Heart right ventricle (tissue), 16 donors: ENCODE measurements at regions not wholly inside any gene's neighbourhood (a gene's known extent, or its start where the extent isn't known, plus 50 kb on each side); places are given as distances from the start of the nearest gene placed in this dataset.
"Not testable (repeated sequence)": the region's sequence is repeated elsewhere in the genome, so short reads cannot be mapped to it uniquely, and the experiment has no call there.

Experiments
- ATAC-seq, 8 donors: fragments of 200-7000 bp; cut with Tn5 transposase; one replicate each; pipeline ENCODE4 v1.9.1; 2020; ENCODE audit warnings: mild to moderate bottlenecking in 8 of 8, moderate library complexity in 8 of 8, moderate number of reproducible peaks in 1 of 8
- DNase-seq, 2 donors: peaks; one replicate each; pipeline ENCODE4 v3.0.0-alpha.2; 2020
- H3K27ac ChIP-seq, 10 donors: fragments of 200-600 bp; sonication (generic) in 2 of 10; one replicate each; pipeline versions ENCODE4 v1.5.0 to v1.8.0; 2020 to 2022; ENCODE audit warnings: mild to moderate bottlenecking in 3 of 10
- H3K27me3 ChIP-seq, 7 donors: fragments of 200-600 bp; one replicate each; pipeline ENCODE4 v1.8.0; 2021 to 2022; ENCODE audit warnings: mild to moderate bottlenecking in 2 of 7
- H3K36me3 ChIP-seq, 9 donors: fragments of 200-600 bp; sonication (generic) in 1 of 9; one replicate each; pipeline versions ENCODE4 v1.5.0 to v1.8.0; 2020 to 2022; ENCODE audit warnings: mild to moderate bottlenecking in 2 of 9
- H3K4me1 ChIP-seq, 9 donors: fragments of 200-600 bp; sonication (generic) in 1 of 9; one replicate each; pipeline versions ENCODE4 v1.5.0 to v1.8.0; 2020 to 2022; ENCODE audit warnings: mild to moderate bottlenecking in 4 of 9
- H3K4me3 ChIP-seq, 10 donors: fragments of 200-600 bp; sonication (generic) in 2 of 10; one replicate each; pipeline versions ENCODE4 v1.5.0 to v1.8.0; 2020 to 2022; ENCODE audit warnings: mild to moderate bottlenecking in 7 of 10, moderate library complexity in 2 of 10
- H3K9me3 ChIP-seq, 11 donors: fragments of 200-600 bp in 10 of 11; sonication (generic) in 2 of 11; one replicate each; pipeline versions ENCODE4 v1.5.0 to v1.8.0; 2013 to 2022; ENCODE audit warnings: mild to moderate bottlenecking in 2 of 11, control low read depth in 1 of 11, moderate library complexity in 1 of 11
- WGBS, 2 donors: extraction: QIAGEN DNeasy Blood & Tissue Kit; methylation state at CpG; one replicate each; pipeline ENCODE4 v1.1.7; 2013; ENCODE audit warnings: inconsistent platforms in 1 of 2; 5-methylcytosine and 5-hydroxymethylcytosine counted together
- intact Hi-C, 10 donors: fragments of 100-400 bp; cut with DNase I; formaldehyde crosslinking; loops; one replicate each; pipeline versions ENCODE4 v1.11.1 to v1.14.2; 2022
- donor health status: Arrhythmogenic right ventricular cardiomyopathy.
- donor health status: ischemic (EF 13 %, LVEDD 7.1; RV severe dilation, severe dysfunction).
- donor health status: healthy with polysubstance abuse.
- donor health status: DM: no; HTN: yes; CAD: no.
- donor health status: DM: no; HTN: no; CAD: no.
- donor health status: ischemic (EF 25% LVEDD 6.9; RV normal size, moderate dysfunction).
- donor health status: ischemic (EF 25% LVEDD 5.7; RV mildly dilated, moderate dysfunction).
- donor health status: healthy.
- donor health status: DM: yes; HTN: yes; CAD: no.
- donor health status: Ischemic cardiomyopathy.
- donor health status: ischemic (EF 35%, LVEDD 5.7; RV mildly dilated, moderate dysfunction).
- donor health status: nonischemic (EF 11% LVEDD 7.7; RV severe dilation, severe dysfunction).
- donor health status: DM: yes; HTN: yes; CAD: no.
- donor health status: PGD.
- donor health status: ischemic (EF 29% LVEDD 5.4; RV normal size, mild dysfunction).
- donor health status: nonischemic (EF 23%, LVEDD 6.1; RV moderate dilation, normal function).

- H3K4me3 ChIP-seq, H3K27ac ChIP-seq, H3K36me3 ChIP-seq, H3K4me1 ChIP-seq, intact Hi-C loops, H3K27me3 ChIP-seq, H3K9me3 ChIP-seq, DNase-seq, ATAC-seq: not testable (repeated sequence)
- WGBS, 2 donors: no CpG with 5 or more reads among the region's 4 CpGs
Observed at GRCh38 chr2:111368288-111368687, 247.6 kb downstream of the BCL2L11 start.

- no CpG with 5 or more reads among the region's 2 CpGs for WGBS, 2 donors
- ATAC-seq, intact Hi-C loops: not testable (repeated sequence)
Observed at GRCh38 chr2:111373060-111373459, 252.3 kb downstream of the BCL2L11 start.

GRCh38 chr2:111373989-111374388, 253.3 kb downstream of the BCL2L11 start:
- H3K27ac ChIP-seq, DNase-seq, intact Hi-C loops, H3K4me3 ChIP-seq, H3K27me3 ChIP-seq, ATAC-seq, H3K9me3 ChIP-seq, H3K36me3 ChIP-seq, H3K4me1 ChIP-seq: not testable (repeated sequence)
- WGBS, 2 donors: 92 to 96% methylated on average over 5 of the region's 5 CpGs

More at GRCh38 chr2:111373060-111373459, 252.3 kb downstream of the BCL2L11 start:
- H3K27ac ChIP-seq, H3K36me3 ChIP-seq, H3K4me1 ChIP-seq, H3K9me3 ChIP-seq, H3K4me3 ChIP-seq, H3K27me3 ChIP-seq, DNase-seq: not testable (repeated sequence)

GRCh38 chr2:111374734-111375133, 254.0 kb downstream of the BCL2L11 start:
- DNase-seq, H3K36me3 ChIP-seq, H3K27me3 ChIP-seq, H3K4me3 ChIP-seq, intact Hi-C loops, H3K27ac ChIP-seq, ATAC-seq, H3K4me1 ChIP-seq, H3K9me3 ChIP-seq: not testable (repeated sequence)
- WGBS, 2 donors: 70 to 80% methylated on average over 2 of the region's 3 CpGs

GRCh38 chr2:111375320-111375883, 254.7 kb downstream of the BCL2L11 start:
- intact Hi-C loops, H3K4me1 ChIP-seq, H3K9me3 ChIP-seq, DNase-seq, H3K27ac ChIP-seq, H3K4me3 ChIP-seq, H3K36me3 ChIP-seq, H3K27me3 ChIP-seq: not testable (repeated sequence)
- peak in 1 of 8 donors; percentile 7 for ATAC-seq
- 88 to 90% methylated on average over 7 of the region's 8 CpGs for WGBS, 2 donors

- H3K36me3 ChIP-seq, DNase-seq, H3K4me3 ChIP-seq, intact Hi-C loops, H3K9me3 ChIP-seq, H3K27me3 ChIP-seq, H3K4me1 ChIP-seq, H3K27ac ChIP-seq: not testable (repeated sequence)
- 21 to 30% methylated on average over 3 of the region's 9 CpGs for WGBS, 2 donors
- ATAC-seq: peak; percentile 8 to 57 (median 43)
Observed at GRCh38 chr2:111376272-111376970, 255.7 kb downstream of the BCL2L11 start.

- H3K4me3 ChIP-seq, H3K27me3 ChIP-seq, intact Hi-C loops, H3K36me3 ChIP-seq, H3K27ac ChIP-seq, H3K9me3 ChIP-seq, DNase-seq, H3K4me1 ChIP-seq: not testable (repeated sequence)
- 4 to 17% methylated on average over 5 of the region's 7 CpGs for WGBS, 2 donors
- peak; percentile 41 to 85 (median 66) for ATAC-seq
Observed at GRCh38 chr2:111376971-111377352, 256.2 kb downstream of the BCL2L11 start.

- H3K27me3 ChIP-seq, H3K4me3 ChIP-seq, DNase-seq, H3K4me1 ChIP-seq, intact Hi-C loops, H3K27ac ChIP-seq, H3K36me3 ChIP-seq, H3K9me3 ChIP-seq: not testable (repeated sequence)
- WGBS, 2 donors: 44 to 89% methylated on average over 4 of the region's 13 CpGs
- peak in 3 of 8 donors; percentile 5 to 20 (median 10) for ATAC-seq
Observed at GRCh38 chr2:111377386-111377959, 256.8 kb downstream of the BCL2L11 start.

GRCh38 chr2:111378348-111378747, 257.6 kb downstream of the BCL2L11 start:
- no CpG with 5 or more reads among the region's 3 CpGs for WGBS, 2 donors
- DNase-seq, H3K4me3 ChIP-seq, H3K36me3 ChIP-seq, H3K9me3 ChIP-seq, H3K27ac ChIP-seq, H3K27me3 ChIP-seq, intact Hi-C loops, ATAC-seq, H3K4me1 ChIP-seq: not testable (repeated sequence)

- DNase-seq, ATAC-seq, H3K27me3 ChIP-seq, H3K4me3 ChIP-seq, intact Hi-C loops, H3K36me3 ChIP-seq, H3K9me3 ChIP-seq, H3K27ac ChIP-seq, H3K4me1 ChIP-seq: not testable (repeated sequence)
- WGBS, 2 donors: 66 to 74% methylated on average over 4 of the region's 5 CpGs
Observed at GRCh38 chr2:111380733-111381439, 260.2 kb downstream of the BCL2L11 start.
